HL-60 (cell line): ENCODE measurements at regions not wholly inside any gene's neighbourhood (a gene's known extent, or its start where the extent isn't known, plus 50 kb on each side); places are given as distances from the start of the nearest gene placed in this dataset.

ENCODE experiments used
- POLR2AphosphoS5 ChIP-seq: IDR thresholded peaks from 2 replicates; pipeline ENCODE4 v1.6.1; 2012; ENCODE audit warnings: low read depth
- TF ChIP-seq, protein P1 (sequence below): IDR thresholded peaks from one replicate; pipeline ENCODE4 v1.5.1; 2011; ENCODE audit warnings: low read length, control low read depth, inconsistent platforms; ENCODE audit not compliant: insufficient read depth

DNA sequence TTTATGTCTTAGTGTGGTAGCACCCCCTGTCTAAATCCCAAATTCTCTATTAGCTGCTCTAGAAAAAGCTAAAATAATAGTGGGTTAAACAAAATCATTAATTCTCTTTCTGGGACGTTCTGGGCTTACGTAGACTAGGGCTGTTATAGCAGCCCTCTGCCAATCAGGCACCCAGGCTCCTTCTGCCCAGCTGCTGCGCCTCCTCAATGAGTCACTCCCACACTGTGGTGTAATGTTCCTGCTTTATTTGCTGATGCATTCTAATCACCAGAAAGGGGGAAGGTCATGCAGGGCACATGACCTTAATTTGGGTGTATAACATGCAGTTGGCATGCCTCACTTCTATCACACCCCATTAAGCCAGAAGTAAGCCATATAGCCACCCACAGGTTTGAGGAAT lies 294.5 kb downstream of the GALC start:
- TF ChIP-seq, protein P1, sequence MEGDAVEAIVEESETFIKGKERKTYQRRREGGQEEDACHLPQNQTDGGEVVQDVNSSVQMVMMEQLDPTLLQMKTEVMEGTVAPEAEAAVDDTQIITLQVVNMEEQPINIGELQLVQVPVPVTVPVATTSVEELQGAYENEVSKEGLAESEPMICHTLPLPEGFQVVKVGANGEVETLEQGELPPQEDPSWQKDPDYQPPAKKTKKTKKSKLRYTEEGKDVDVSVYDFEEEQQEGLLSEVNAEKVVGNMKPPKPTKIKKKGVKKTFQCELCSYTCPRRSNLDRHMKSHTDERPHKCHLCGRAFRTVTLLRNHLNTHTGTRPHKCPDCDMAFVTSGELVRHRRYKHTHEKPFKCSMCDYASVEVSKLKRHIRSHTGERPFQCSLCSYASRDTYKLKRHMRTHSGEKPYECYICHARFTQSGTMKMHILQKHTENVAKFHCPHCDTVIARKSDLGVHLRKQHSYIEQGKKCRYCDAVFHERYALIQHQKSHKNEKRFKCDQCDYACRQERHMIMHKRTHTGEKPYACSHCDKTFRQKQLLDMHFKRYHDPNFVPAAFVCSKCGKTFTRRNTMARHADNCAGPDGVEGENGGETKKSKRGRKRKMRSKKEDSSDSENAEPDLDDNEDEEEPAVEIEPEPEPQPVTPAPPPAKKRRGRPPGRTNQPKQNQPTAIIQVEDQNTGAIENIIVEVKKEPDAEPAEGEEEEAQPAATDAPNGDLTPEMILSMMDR, result no peak
- no peak for TF ChIP-seq POLR2AphosphoS5
